Endothelial cell of umbilical vein (primary cell): ENCODE measurements at regions not wholly inside any gene's neighbourhood (a gene's known extent, or its start where the extent isn't known, plus 50 kb on each side); places are given as distances from the start of the nearest gene placed in this dataset.

Source experiments
- BruUV-seq: library from RNA; stranded (reverse); fragments of 400-500 nt; replicated peaks from 2 replicates; lab custom pipeline; 2021; lab: Mats Ljungman, UMichigan
- CTCF ChIA-PET: fragments of 300-600, 350-600 bp; sonication (Branson Sonifier 250); formaldehyde crosslinking; loops from one replicate; lab custom pipeline; 2021; ENCODE audit warnings: antibody characterized with exemption, inconsistent platforms; lab: Charles Lee
- POLR2A ChIA-PET: fragments of 300-600, 350-600 bp; sonication (Branson Sonifier 250); formaldehyde crosslinking; loops from one replicate; lab custom pipeline; 2021; ENCODE audit warnings: antibody characterized with exemption, inconsistent platforms; lab: Charles Lee
- DNase-seq: peaks from one replicate; pipeline ENCODE4 v3.0.0-alpha.2; 2011; ENCODE audit warnings: low read depth, low spot score
- FAIRE-seq: peaks from 2 replicates; lab custom pipeline; 2011; peaks lifted over from hg19 to GRCh38; lab: Jason Lieb, UNC
- H2AFZ ChIP-seq: 2 replicates; pipeline ENCODE4 v1.6.0; 2012; ENCODE audit warnings: low read depth, low read length, control low read depth, inconsistent platforms
- H3K27ac ChIP-seq: 2 replicates; pipeline ENCODE4 v1.5.1; 2011; ENCODE audit warnings: low read depth, mild to moderate bottlenecking, control low read depth, low read length, moderate library complexity; ENCODE audit not compliant: insufficient read depth
- H3K27me3 ChIP-seq, 2 experiments: 2 replicates each; pipeline versions ENCODE4 v1.6.0 to v1.6.1; 2011; ENCODE audit warnings: low read length in 2 of 2, mixed read lengths in 1 of 2; ENCODE audit not compliant: control insufficient read depth in 2 of 2, insufficient read depth in 2 of 2
- H3K36me3 ChIP-seq, 2 experiments: 2 replicates in 1 of 2; 3 replicates in 1 of 2; pipeline ENCODE4 v1.5.1; 2011; ENCODE audit warnings: low read length in 2 of 2, mild to moderate bottlenecking in 1 of 2, moderate library complexity in 1 of 2; ENCODE audit not compliant: control insufficient read depth in 2 of 2, insufficient read depth in 2 of 2; ENCODE audit errors: extremely low read depth in 1 of 2
- H3K4me1 ChIP-seq: 3 replicates; pipeline ENCODE4 v1.5.1; 2011; ENCODE audit warnings: mild to moderate bottlenecking, low read length; ENCODE audit not compliant: control insufficient read depth, insufficient read depth; ENCODE audit errors: extremely low read depth
- H3K4me2 ChIP-seq: 2 replicates; pipeline ENCODE4 v1.6.1; 2011; ENCODE audit warnings: low read length, control low read depth, mixed read lengths; ENCODE audit not compliant: insufficient read depth
- H3K4me3 ChIP-seq, 3 experiments: fragments of 200-600 bp in 1 of 3; sonication (generic), shearing (Covaris generic) in 1 of 3; replicated peaks in 1 of 3; 2 replicates each; pipeline ENCODE4 v1.5.1; 2011 to 2016; ENCODE audit warnings: control low read depth in 3 of 3, low read length in 3 of 3, mild to moderate bottlenecking in 2 of 3, inconsistent platforms in 1 of 3, low read depth in 1 of 3, moderate library complexity in 1 of 3; ENCODE audit not compliant: insufficient read depth in 1 of 3
- H3K79me2 ChIP-seq: 2 replicates; pipeline ENCODE4 v1.6.0; 2012; ENCODE audit warnings: low read length, inconsistent platforms; ENCODE audit not compliant: control insufficient read depth, insufficient read depth
- H3K9ac ChIP-seq: replicated peaks from 2 replicates; pipeline ENCODE3; 2011; ENCODE audit warnings: low read length, control low read depth; ENCODE audit not compliant: insufficient read depth; ENCODE audit errors: extremely low read depth
- H3K9me1 ChIP-seq: replicated peaks from 3 replicates; pipeline ENCODE4 v1.6.0; 2011; ENCODE audit warnings: mild to moderate bottlenecking, low read length; ENCODE audit not compliant: control insufficient read depth, insufficient read depth; ENCODE audit errors: extremely low read depth
- H3K9me3 ChIP-seq: replicated peaks from 2 replicates; pipeline ENCODE4 v1.5.1; 2012; ENCODE audit warnings: low read length, inconsistent platforms; ENCODE audit not compliant: control insufficient read depth, insufficient read depth
- H4K20me1 ChIP-seq: replicated peaks from 2 replicates; pipeline ENCODE3; 2011; ENCODE audit warnings: mild to moderate bottlenecking, low read length; ENCODE audit not compliant: control insufficient read depth, insufficient read depth; ENCODE audit errors: extremely low read depth
- EZH2 ChIP-seq: IDR thresholded peaks from 2 replicates; pipeline ENCODE4 v1.6.1; 2012; ENCODE audit warnings: borderline replicate concordance, low read depth, mild to moderate bottlenecking, moderate library complexity, low read length, inconsistent platforms; ENCODE audit not compliant: severe bottlenecking
- FOS ChIP-seq: IDR thresholded peaks from 2 replicates; pipeline ENCODE4 v1.6.1; 2011; ENCODE audit warnings: mild to moderate bottlenecking, low read length, moderate library complexity, borderline replicate concordance; ENCODE audit not compliant: insufficient read depth
- GATA2 ChIP-seq: IDR thresholded peaks from 2 replicates; pipeline ENCODE4 v1.7.0; 2011; ENCODE audit warnings: low read depth, mild to moderate bottlenecking, moderate library complexity, mixed read lengths, low read length; ENCODE audit not compliant: insufficient read length, insufficient read depth
- JUN ChIP-seq: IDR thresholded peaks from 2 replicates; pipeline ENCODE4 v1.6.1; 2011; ENCODE audit warnings: borderline replicate concordance, low read depth; ENCODE audit not compliant: insufficient read length, insufficient read depth
- MYC ChIP-seq: IDR thresholded peaks from one replicate; pipeline ENCODE4 v1.6.1; 2011; ENCODE audit warnings: mild to moderate bottlenecking, low read depth, low read length
- POLR2A ChIP-seq: IDR thresholded peaks from 2 replicates; pipeline ENCODE4 v1.6.1; 2012; ENCODE audit warnings: low read depth, mild to moderate bottlenecking, control low read depth, low read length
- POLR2AphosphoS5 ChIP-seq: IDR thresholded peaks from 2 replicates; pipeline ENCODE4 v1.6.1; 2012; ENCODE audit warnings: low read depth, mild to moderate bottlenecking, control low read depth, low read length, moderate library complexity; ENCODE audit not compliant: insufficient read depth
- dilution Hi-C: fragments of 300-500 bp; cut with MboI; formaldehyde crosslinking; loops from one replicate; pipeline ENCODE4 v1.15.0; 2019; ENCODE audit warnings: low sequenced_read_pairs; ENCODE audit not compliant: extremely low pct_ligation_motif_present
- intact Hi-C: fragments of 100-400 bp; cut with micrococcal nuclease; formaldehyde crosslinking; loops from one replicate; pipeline ENCODE4 v1.10.0; 2022
- TF ChIP-seq, protein P1 (sequence below), 2 donors: IDR thresholded peaks; 1 replicate in 1 of 2; 2 replicates in 1 of 2; pipeline ENCODE4 v1.5.1; 2011; ENCODE audit warnings: low read length in 2 of 2, mild to moderate bottlenecking in 2 of 2, moderate library complexity in 2 of 2, control low read depth in 1 of 2, inconsistent platforms in 1 of 2, low read depth in 1 of 2; ENCODE audit not compliant: insufficient read depth in 1 of 2; ENCODE audit errors: extremely low read depth in 1 of 2
- TF ChIP-seq, protein P2 (sequence below): IDR thresholded peaks from 2 replicates; pipeline ENCODE4 v1.6.1; 2011; ENCODE audit not compliant: insufficient read depth, insufficient read length

DNA sequence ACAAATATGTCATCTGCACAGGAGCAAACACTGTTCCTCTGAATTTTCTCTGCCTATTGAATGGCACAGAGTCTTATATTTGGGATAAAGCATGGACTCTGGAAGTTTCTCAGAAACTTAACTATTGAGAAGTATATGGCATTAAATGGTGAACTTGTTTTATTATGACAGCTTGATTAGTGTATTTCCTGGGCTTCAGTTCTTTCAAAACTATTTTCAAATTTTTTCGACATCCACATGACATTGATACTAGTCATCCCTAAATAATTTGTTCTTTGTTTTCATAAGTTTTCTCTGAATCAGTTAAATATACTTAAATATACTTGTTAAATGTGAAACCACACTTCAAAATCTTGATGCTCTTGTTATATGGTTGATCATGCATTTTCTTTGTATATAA, 144.0 kb upstream of the TSHZ2 start:
- no peak overlapping the region for H2AFZ ChIP-seq
- H3K4me2 ChIP-seq: no peak overlapping the region
- CTCF ChIA-PET: no interaction called here
- H3K9ac ChIP-seq: no peak overlapping the region
- no peaks in the 10 kb centered on the region for H3K79me2 ChIP-seq
- no peak for TF ChIP-seq POLR2A
- no peak for TF ChIP-seq MYC
- TF ChIP-seq, protein P1, sequence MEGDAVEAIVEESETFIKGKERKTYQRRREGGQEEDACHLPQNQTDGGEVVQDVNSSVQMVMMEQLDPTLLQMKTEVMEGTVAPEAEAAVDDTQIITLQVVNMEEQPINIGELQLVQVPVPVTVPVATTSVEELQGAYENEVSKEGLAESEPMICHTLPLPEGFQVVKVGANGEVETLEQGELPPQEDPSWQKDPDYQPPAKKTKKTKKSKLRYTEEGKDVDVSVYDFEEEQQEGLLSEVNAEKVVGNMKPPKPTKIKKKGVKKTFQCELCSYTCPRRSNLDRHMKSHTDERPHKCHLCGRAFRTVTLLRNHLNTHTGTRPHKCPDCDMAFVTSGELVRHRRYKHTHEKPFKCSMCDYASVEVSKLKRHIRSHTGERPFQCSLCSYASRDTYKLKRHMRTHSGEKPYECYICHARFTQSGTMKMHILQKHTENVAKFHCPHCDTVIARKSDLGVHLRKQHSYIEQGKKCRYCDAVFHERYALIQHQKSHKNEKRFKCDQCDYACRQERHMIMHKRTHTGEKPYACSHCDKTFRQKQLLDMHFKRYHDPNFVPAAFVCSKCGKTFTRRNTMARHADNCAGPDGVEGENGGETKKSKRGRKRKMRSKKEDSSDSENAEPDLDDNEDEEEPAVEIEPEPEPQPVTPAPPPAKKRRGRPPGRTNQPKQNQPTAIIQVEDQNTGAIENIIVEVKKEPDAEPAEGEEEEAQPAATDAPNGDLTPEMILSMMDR (IDR thresholded peaks at IDR 0.05; ENCODE audit: extremely low read depth in 1 of 2, insufficient read depth in 1 of 2, low read depth in 1 of 2, low read length in 2 of 2): no peak
- TF ChIP-seq EZH2: no peak
- TF ChIP-seq, protein P2, sequence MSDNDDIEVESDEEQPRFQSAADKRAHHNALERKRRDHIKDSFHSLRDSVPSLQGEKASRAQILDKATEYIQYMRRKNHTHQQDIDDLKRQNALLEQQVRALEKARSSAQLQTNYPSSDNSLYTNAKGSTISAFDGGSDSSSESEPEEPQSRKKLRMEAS: no peak
- TF ChIP-seq FOS: no peak
- no peak for TF ChIP-seq GATA2
- no peak for TF ChIP-seq JUN
- TF ChIP-seq POLR2AphosphoS5: no peak
- H3K27ac ChIP-seq: no peak overlapping the region
- no peaks in the 10 kb centered on the region for H3K36me3 ChIP-seq
- intact Hi-C loops (loop anchor here (10.0 kb wide), 1 partner anchor 63 kb away; no protein-coding TSS in a partner anchor), dilution Hi-C loops (no loop called here)
- no peak overlapping the region for H3K4me3 ChIP-seq
- no peak for DNase-seq
- H4K20me1 ChIP-seq: no peaks in the 10 kb centered on the region
- H3K9me3 ChIP-seq: no peaks in the 10 kb centered on the region
- no peaks in the 10 kb centered on the region for H3K9me1 ChIP-seq
- H3K27me3 ChIP-seq: no peaks in the 10 kb centered on the region
- no TSS peak for BruUV-seq
- FAIRE-seq: no peak
- POLR2A ChIA-PET: no interaction called here
- H3K4me1 ChIP-seq: no peaks in the 10 kb centered on the region
